HCT116 (cell line): ENCODE measurements at regions not wholly inside any gene's neighbourhood (a gene's known extent, or its start where the extent isn't known, plus 50 kb on each side); places are given as distances from the start of the nearest gene placed in this dataset.

Experiments used
- ATAC-seq: fragments of 200-7000 bp; cut with Tn5 transposase; 2 replicates; pipeline ENCODE4 v1.9.1; 2020; ENCODE audit warnings: mild to moderate bottlenecking, moderate library complexity
- BruUV-seq: library from RNA; stranded (reverse); fragments of 400-500 nt; replicated peaks from 2 replicates; lab custom pipeline; 2021; lab: Mats Ljungman, UMichigan
- CTCF ChIA-PET: fragments of 300-600 bp; sonication (Branson Sonifier 250); formaldehyde crosslinking; loops from one replicate; lab custom pipeline; 2021; ENCODE audit warnings: antibody characterized with exemption; lab: Charles Lee
- POLR2A ChIA-PET: fragments of 300-600, 350-600 bp; sonication (Branson Sonifier 250); formaldehyde crosslinking; loops from one replicate; lab custom pipeline; 2021; ENCODE audit warnings: antibody characterized with exemption; lab: Charles Lee
- RAD21 ChIA-PET, 2 experiments: fragments of 300-600 bp; sonication (Branson Sonifier 250); formaldehyde crosslinking; loops; one replicate each; lab custom pipeline; 2023; ENCODE audit warnings: low total read pairs in 2 of 2; ENCODE audit not compliant: uncharacterized antibody in 2 of 2, unreplicated experiment in 2 of 2, low non-redundant PET in 1 of 2; lab: Charles Lee
- DNase-seq: peaks from one replicate; pipeline ENCODE4 v3.0.0-alpha.2; 2010; ENCODE audit warnings: low read depth, low spot score
- H2AFZ ChIP-seq: fragments of 200-600 bp; shearing (Covaris generic), sonication (generic); 2 replicates; pipeline ENCODE4 v1.6.1; 2017; ENCODE audit warnings: low read depth, mixed run types, mixed read lengths, antibody characterized with exemption, low read length; ENCODE audit not compliant: poor library complexity, severe bottlenecking
- H3K27ac ChIP-seq: 2 replicates; pipeline ENCODE4 v1.5.1; 2012; ENCODE audit warnings: low read depth, low read length
- H3K27me3 ChIP-seq: fragments of 200-600 bp; sonication (generic); 2 replicates; pipeline ENCODE4 v1.6.1; 2016; ENCODE audit warnings: mixed run types, low read length, mixed read lengths; ENCODE audit not compliant: insufficient read depth
- H3K36me3 ChIP-seq, 2 experiments: fragments of 200-500 bp in 1 of 2; fragments of 200-600 bp in 1 of 2; sonication (Bioruptor generic) in 1 of 2; sonication (generic) in 1 of 2; 2 replicates each; pipeline versions ENCODE4 v1.5.1 to v1.6.1; 2014 to 2016; ENCODE audit warnings: low read length in 2 of 2, inconsistent platforms in 1 of 2, mixed read lengths in 1 of 2, mixed run types in 1 of 2; ENCODE audit not compliant: insufficient read depth in 2 of 2, control insufficient read depth in 1 of 2
- H3K4me1 ChIP-seq, 2 experiments: fragments of 200-600 bp in 1 of 2; sonication (generic) in 1 of 2; 2 replicates each; pipeline versions ENCODE4 v1.5.1 to v1.6.1; 2012 to 2017; ENCODE audit warnings: low read length in 2 of 2, inconsistent platforms in 1 of 2, mild to moderate bottlenecking in 1 of 2, mixed read lengths in 1 of 2, mixed run types in 1 of 2, moderate library complexity in 1 of 2; ENCODE audit not compliant: insufficient read depth in 2 of 2, control insufficient read depth in 1 of 2
- H3K4me2 ChIP-seq: fragments of 200-600 bp; sonication (generic); 2 replicates; pipeline ENCODE4 v1.6.1; 2017; ENCODE audit warnings: mixed run types, low read length, mixed read lengths
- H3K4me3 ChIP-seq, 2 experiments: fragments of 200-600 bp in 1 of 2; sonication (generic) in 1 of 2; replicated peaks in 1 of 2; 2 replicates each; pipeline ENCODE4 v1.5.1; 2011 to 2016; ENCODE audit warnings: low read length in 2 of 2, control low read depth in 1 of 2, low read depth in 1 of 2, mild to moderate bottlenecking in 1 of 2, mixed read lengths in 1 of 2, mixed run types in 1 of 2
- H3K79me2 ChIP-seq: fragments of 200-600 bp; sonication (generic); 2 replicates; pipeline ENCODE4 v1.6.1; 2017; ENCODE audit warnings: mild to moderate bottlenecking, mixed run types, low read length, moderate library complexity, mixed read lengths; ENCODE audit not compliant: insufficient read depth
- H3K9ac ChIP-seq: fragments of 200-600 bp; sonication (generic); 2 replicates; pipeline ENCODE4 v1.6.1; 2016; ENCODE audit warnings: low read length, mixed read lengths
- H3K9me2 ChIP-seq: fragments of 200-600 bp; sonication (generic), shearing (Covaris generic); 2 replicates; pipeline ENCODE4 v1.6.1; 2017; ENCODE audit warnings: mixed run types, mild to moderate bottlenecking, moderate library complexity; ENCODE audit not compliant: insufficient read depth
- H3K9me3 ChIP-seq, 2 experiments: fragments of 200-500 bp in 1 of 2; fragments of 200-600 bp in 1 of 2; sonication (Bioruptor generic) in 1 of 2; sonication (generic) in 1 of 2; 2 replicates each; pipeline ENCODE4 v1.6.1; 2014 to 2017; ENCODE audit warnings: low read length in 2 of 2, mixed read lengths in 2 of 2, inconsistent platforms in 1 of 2, low read depth in 1 of 2, mild to moderate bottlenecking in 1 of 2, mixed run types in 1 of 2, moderate library complexity in 1 of 2; ENCODE audit not compliant: control insufficient read depth in 1 of 2, insufficient read depth in 1 of 2
- H4K20me1 ChIP-seq: fragments of 200-600 bp; sonication (generic), shearing (Covaris generic); 2 replicates; pipeline ENCODE4 v1.6.1; 2017; ENCODE audit warnings: mixed run types, mild to moderate bottlenecking, moderate library complexity; ENCODE audit not compliant: insufficient read depth
- ATF3 ChIP-seq: IDR thresholded peaks from 2 replicates; pipeline ENCODE4 v1.6.1; 2012
- CBX3 ChIP-seq: IDR thresholded peaks from 2 replicates; pipeline ENCODE4 v1.6.1; 2012; ENCODE audit warnings: low read depth
- CEBPB ChIP-seq: IDR thresholded peaks from 2 replicates; pipeline ENCODE4 v1.6.1; 2012; ENCODE audit warnings: low read depth
- CTCF ChIP-seq, 3 experiments: fragments of 200-600 bp in 1 of 3; sonication (generic) in 1 of 3; IDR thresholded peaks in 2 of 3; conservative IDR thresholded peaks in 1 of 3; 2 replicates each; pipeline ENCODE4 v1.5.1; 2012 to 2017; ENCODE audit warnings: low read depth in 2 of 3, low read length in 2 of 3, antibody characterized with exemption in 1 of 3, borderline replicate concordance in 1 of 3, control low read depth in 1 of 3, mild to moderate bottlenecking in 1 of 3, mixed read lengths in 1 of 3, mixed run types in 1 of 3, moderate library complexity in 1 of 3; ENCODE audit not compliant: insufficient read depth in 1 of 3
- ELF1 ChIP-seq: IDR thresholded peaks from 2 replicates; pipeline ENCODE4 v1.6.1; 2012; ENCODE audit warnings: low read depth, borderline replicate concordance
- EZH2 ChIP-seq: fragments of 200-600 bp; sonication (generic); IDR thresholded peaks from 2 replicates; pipeline ENCODE4 v1.6.1; 2017; ENCODE audit warnings: antibody characterized with exemption, mixed run types
- FOSL1 ChIP-seq: IDR thresholded peaks from 2 replicates; pipeline ENCODE4 v1.6.1; 2012; ENCODE audit warnings: low read depth
- JUND ChIP-seq: IDR thresholded peaks from 2 replicates; pipeline ENCODE4 v1.6.1; 2012
- MAX ChIP-seq: IDR thresholded peaks from 2 replicates; pipeline ENCODE4 v1.6.1; 2012
- POLR2A ChIP-seq: IDR thresholded peaks from 2 replicates; pipeline ENCODE4 v1.7.0; 2011; ENCODE audit warnings: borderline replicate concordance; ENCODE audit not compliant: insufficient read depth, insufficient read length; ENCODE audit errors: extremely low read depth
- POLR2AphosphoS5 ChIP-seq: IDR thresholded peaks from 2 replicates; pipeline ENCODE4 v1.6.1; 2011; ENCODE audit warnings: mild to moderate bottlenecking, low read depth, low read length, moderate library complexity
- RAD21 ChIP-seq: IDR thresholded peaks from 2 replicates; pipeline ENCODE4 v1.6.1; 2012; ENCODE audit warnings: low read depth, mild to moderate bottlenecking
- REST ChIP-seq: IDR thresholded peaks from 2 replicates; pipeline ENCODE4 v1.6.1; 2012; ENCODE audit warnings: low read depth
- SIN3A ChIP-seq: IDR thresholded peaks from 2 replicates; pipeline ENCODE4 v1.6.1; 2012; ENCODE audit warnings: low read depth
- SP1 ChIP-seq: IDR thresholded peaks from 2 replicates; pipeline ENCODE4 v1.6.1; 2012; ENCODE audit warnings: low read depth
- TCF7L2 ChIP-seq: IDR thresholded peaks from 2 replicates; pipeline ENCODE4 v1.7.0; 2011; ENCODE audit warnings: borderline replicate concordance, inconsistent platforms; ENCODE audit not compliant: insufficient read depth, insufficient read length; ENCODE audit errors: extremely low read depth
- YY1 ChIP-seq: IDR thresholded peaks from 2 replicates; pipeline ENCODE4 v1.6.1; 2011; ENCODE audit warnings: low read length, low read depth, moderate library complexity, mild to moderate bottlenecking; ENCODE audit not compliant: insufficient replicate concordance; ENCODE audit errors: extremely low read depth
- ZFX ChIP-seq: fragments of 450-650 bp; IDR thresholded peaks from 2 replicates; pipeline ENCODE4 v1.6.1; 2017
- intact Hi-C: fragments of 100-400 bp; cut with micrococcal nuclease; formaldehyde crosslinking; loops from 2 replicates; pipeline ENCODE4 v1.10.0; 2022

GRCh38 chr9:12271421-12271891 lies 421.7 kb upstream of the TYRP1 start:
- Histone ChIP-seq H3K4me3 (no peak overlapping the region), H3K36me3 (no peaks in the 10 kb centered on the region), H3K27me3 (no peaks in the 10 kb centered on the region), H4K20me1 (no peaks in the 10 kb centered on the region), H3K4me1 (no peaks in the 10 kb centered on the region), H3K27ac (no peak overlapping the region), H3K79me2 (no peaks in the 10 kb centered on the region), H3K9me3 (peaks cover 5 to 21% of the 10 kb centered on the region in 2 experiments; a peak in 3 of 4 replicates), H3K9me2 (no peaks in the 10 kb centered on the region), H3K9ac (no peak overlapping the region), H3K4me2 (no peak overlapping the region), H2AFZ (no peak overlapping the region)
- intact Hi-C loops = no loop called here
- no TSS peak for BruUV-seq
- no peak for DNase-seq
- CTCF ChIA-PET = no interaction called here
- ATAC-seq = no peak
- TF ChIP-seq ZFX = no peak
- TF ChIP-seq FOSL1 = no peak
- no peak for TF ChIP-seq YY1
- TF ChIP-seq SP1 = no peak
- no peak for TF ChIP-seq EZH2
- no peak for TF ChIP-seq MAX
- no peak for TF ChIP-seq POLR2A
- TF ChIP-seq RAD21 = no peak
- no peak for TF ChIP-seq ATF3
- no peak for TF ChIP-seq POLR2AphosphoS5
- no peak for TF ChIP-seq ELF1
- TF ChIP-seq CEBPB = no peak
- TF ChIP-seq SIN3A = no peak
- no peak for TF ChIP-seq CTCF (IDR thresholded peaks at IDR 0.05 in 2 of 3, conservative IDR thresholded peaks at IDR 0.05 in 1 of 3; ENCODE audit: borderline replicate concordance in 1 of 3, insufficient read depth in 1 of 3, low read depth in 2 of 3, low read length in 2 of 3)
- TF ChIP-seq JUND = no peak
- TF ChIP-seq CBX3 = no peak
- TF ChIP-seq REST = no peak
- no peak for TF ChIP-seq TCF7L2
- POLR2A ChIA-PET = no interaction called here
- RAD21 ChIA-PET = no interaction called here
